Muscle of back (tissue), 3 donors: ENCODE measurements at regions not wholly inside any gene's neighbourhood (a gene's known extent, or its start where the extent isn't known, plus 50 kb on each side); places are given as distances from the start of the nearest gene placed in this dataset.
"Not testable (repeated sequence)": the region's sequence is repeated elsewhere in the genome, so short reads cannot be mapped to it uniquely, and the experiment has no call there.

Experiments used
- DNase-seq, 3 donors: peaks; one replicate each; pipeline versions ENCODE4 v3.0.0 to v3.0.0-alpha.2; 2013

DNA sequence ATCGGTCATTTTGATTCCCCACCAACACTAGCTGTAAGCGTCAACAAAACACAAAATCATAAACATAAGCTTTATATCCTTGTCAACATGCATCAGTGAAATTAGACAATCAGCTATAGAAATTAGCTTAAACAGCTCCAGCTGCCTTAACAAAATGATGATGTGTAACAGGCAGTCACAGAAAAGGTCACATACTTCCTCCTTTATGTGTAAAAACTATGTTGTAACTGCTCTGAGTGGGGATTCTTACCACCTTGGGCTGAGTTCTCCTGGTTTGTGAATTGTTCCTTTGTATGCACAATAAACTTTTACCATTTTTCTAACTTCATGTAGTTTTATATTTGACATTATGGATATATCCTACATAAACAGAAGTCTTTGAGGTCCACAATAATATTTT, 73.9 kb upstream of the MAP9 start:
- DNase-seq, result no peak

GRCh38 chr4:155445306-155445705, 68.5 kb upstream of the MAP9 start:
- DNase-seq, result no peak

DNA sequence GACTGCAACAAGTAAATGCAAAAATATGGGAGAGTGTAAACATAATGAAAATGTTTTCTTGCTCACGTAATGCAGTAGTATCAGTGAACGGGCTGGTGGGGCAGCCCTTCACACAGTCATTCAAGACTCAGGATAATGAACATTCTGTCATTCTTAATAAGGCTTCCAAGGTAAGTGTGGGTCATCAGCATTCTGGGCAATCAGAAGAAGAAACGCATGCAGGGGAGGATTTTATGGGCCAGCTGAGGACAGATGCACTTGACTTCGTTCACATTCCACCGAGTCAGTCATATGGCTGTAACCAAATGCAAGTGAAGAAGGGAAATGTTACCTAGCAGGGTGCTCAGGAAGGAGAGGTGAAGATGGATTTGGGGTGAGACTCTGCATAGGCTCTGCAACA, 68.0 kb upstream of the MAP9 start:
- DNase-seq, result no peak

DNA sequence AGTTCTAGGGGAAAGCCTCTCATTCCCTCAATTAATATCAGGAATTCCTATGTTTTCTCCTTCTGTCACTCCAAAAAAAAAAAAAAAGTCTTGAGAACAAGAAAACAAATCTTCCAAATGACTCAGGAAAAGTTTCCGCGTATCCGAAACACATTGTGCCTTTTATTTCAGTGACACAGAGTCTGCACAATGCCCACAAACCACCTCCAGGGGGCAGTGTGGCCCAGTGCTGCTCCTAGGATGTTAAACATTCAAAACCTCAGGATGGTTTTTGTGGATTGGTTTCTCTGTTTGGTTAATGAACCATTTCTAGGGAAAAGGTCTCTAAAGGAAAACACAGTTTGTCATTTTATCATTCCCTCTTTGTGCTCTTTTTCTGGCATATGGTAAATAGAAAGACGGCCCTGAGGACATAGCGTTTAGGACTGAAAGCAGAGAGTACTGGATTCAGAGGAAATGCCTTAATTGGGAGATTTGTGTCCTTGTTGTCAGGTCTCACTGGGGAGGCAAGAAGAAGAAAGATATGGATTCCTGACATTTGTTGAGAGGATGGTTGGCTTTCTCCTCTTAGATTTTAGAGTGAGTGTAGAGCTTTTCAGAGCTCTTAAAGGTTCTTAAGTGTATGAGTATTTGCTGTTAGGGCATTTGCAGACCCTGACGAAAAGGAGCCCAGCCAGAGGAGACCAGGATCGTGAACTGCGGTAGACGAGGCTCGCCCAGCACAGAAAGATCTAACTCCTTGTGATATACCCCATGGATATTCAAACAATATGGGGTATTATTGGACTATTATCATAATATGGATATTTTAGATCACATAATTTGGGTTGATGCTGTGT, 65.7 kb upstream of the MAP9 start:
- DNase-seq, result peak; percentile 78 to 90 (median 86)

DNA sequence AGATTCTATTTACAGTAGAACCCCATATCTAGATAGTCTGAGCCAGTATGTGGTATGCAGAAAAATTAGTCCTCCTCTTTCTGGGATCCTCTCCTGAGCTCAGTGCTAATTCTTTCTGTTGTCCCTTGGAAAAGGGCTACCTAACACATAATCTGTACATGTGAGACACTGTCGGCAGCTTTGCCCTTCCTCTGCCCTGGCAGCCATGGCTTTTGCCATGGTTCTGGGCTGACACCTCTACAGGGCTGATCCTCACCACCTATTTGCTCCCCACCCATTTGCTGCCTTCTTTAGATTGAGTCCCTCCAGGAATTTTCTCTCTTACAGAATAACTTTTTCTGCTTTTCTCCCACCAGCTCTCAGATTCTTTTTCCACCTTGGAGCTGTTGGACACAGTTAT, 64.7 kb upstream of the MAP9 start:
- DNase-seq, result no peak

GRCh38 chr4:155439760-155440159, 63.0 kb upstream of the MAP9 start:
- not testable (repeated sequence) for DNase-seq

DNA sequence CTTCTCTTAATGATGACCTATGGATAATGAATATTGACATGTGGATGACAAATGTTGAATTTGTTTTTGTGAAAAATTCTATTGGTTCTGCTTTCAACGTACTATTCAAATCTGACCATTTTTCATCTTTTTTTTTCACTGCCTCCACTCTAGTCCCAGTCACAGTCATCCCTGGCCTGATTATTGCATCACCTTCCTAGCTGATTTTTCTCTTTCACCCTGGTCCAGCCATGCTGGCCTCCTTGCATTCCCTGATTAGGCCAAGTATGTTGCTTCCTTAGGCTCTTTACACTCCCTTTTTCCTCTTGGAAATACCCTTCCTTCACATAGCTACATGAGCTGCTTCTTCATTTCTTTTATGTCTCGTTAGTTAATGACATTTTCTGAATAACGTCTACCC, 58.1 kb upstream of the MAP9 start:
- peak in 1 of 3 donors; percentile 20 for DNase-seq

DNA sequence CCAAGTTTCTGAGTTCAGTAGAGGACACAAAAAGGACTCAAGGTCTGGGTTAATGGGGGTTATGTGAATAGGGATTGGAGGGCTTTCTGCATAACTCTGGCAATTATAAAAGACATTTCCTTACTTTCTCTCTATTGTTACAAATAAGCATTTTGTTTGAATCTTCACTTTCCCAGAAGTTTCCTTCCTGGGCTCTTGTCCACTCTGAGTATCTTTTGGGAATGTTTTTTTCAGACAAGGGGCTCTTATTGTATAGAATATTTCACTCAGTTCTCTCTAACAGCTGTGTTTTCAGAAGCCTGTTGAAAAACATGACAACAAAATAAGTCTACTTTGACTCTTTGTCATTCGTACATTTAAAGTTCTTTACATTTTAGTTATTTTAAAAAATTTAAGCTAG, 57.6 kb upstream of the MAP9 start:
- peak; percentile 8 to 56 (median 15) for DNase-seq

DNA sequence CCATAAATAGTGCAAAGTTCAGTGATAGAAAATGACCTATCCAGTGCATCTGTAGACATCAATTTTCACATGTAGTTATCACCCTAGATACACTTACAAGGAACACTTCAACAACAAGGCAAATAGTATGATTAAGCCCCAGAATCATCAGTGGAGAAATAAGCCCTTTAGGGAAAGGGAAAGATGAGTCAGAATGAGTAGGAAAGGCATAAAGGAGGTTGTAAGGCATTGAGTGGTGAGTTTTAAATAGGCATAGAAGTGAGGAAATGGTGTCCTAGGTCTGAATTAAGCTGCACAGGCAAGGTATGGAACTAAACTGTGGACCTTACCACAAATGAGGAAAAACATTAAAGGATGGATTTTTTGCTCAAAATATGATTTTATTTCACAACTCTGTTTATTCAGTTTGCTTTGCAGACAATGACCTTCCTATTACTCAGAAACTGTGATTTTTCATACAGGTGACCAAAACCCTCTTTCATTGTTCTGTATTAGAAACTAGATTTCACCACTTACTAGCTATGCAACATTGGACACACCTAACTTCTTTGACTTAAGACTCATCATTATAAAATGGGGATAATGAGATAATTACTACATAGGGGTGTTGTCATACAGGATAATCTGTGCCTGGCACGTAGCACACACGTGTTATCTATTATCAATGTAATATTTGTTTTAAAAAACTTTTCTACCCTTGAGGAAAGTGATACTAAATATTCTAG, 57.0 kb upstream of the MAP9 start:
- DNase-seq, result peak in 2 of 3 donors; percentile 6 to 7

DNA sequence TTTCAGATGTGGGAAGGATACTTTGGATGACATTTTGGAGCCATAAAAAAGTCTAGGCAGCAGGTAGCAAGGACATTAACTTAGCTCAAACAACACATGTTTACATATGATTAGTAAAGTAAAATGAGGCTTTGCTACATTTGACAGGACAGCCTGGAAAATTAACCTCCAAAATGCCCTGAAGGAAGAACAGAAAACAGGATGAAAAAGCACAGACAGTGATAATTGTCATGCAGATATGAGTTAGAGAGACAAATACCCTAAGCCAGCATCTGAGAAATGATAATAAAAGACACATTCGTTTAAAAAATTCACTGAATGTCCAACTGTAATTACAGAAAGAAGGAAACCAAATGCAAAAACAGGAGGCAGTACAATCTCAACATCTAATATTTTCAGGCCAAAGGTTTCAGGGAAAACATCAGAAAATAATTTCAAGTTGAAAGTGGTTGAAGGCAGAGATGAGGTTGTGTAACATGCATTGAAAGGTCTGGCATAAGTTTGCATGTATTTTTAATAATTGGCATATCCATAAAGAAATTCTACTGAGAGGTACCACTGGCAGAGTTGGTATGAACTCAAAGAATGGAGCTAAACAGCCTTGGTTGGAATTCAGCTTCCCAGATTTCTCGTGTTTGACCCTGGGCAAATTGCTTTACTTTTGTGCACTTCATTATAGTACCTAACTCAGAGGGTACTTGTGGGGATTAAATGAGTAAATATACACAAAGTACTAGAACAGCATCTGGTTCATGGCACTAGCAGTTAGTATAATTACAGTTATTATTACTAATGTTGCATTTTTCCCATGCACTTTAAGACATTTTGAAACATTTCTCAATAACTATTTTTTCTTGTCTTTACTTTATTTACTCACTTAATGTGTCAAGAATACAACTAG, 54.4 kb upstream of the MAP9 start:
- DNase-seq, result no peak

- DNase-seq, result no peak
Measured at GRCh38 chr4:155428128-155428527, 51.4 kb upstream of the MAP9 start.

DNA sequence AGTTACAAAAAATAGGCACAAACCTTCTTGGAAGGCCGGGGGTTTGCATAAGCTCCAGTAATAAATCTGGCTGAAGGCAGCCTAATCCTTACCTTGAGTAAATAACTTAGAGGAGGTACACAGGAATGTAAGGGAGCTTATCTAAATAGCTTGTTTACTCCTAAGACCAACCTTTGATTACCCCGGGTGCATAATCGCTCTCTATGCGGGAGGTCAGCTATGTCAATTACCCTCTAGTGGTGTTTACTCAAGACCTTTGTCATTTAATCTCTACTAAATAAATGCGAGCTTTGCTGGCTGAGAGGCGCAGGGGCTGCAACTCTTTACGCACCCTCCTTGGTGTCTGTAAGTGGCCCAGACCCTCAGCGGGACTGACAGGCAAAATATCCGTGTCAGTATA, 50.2 kb upstream of the MAP9 start:
- no peak for DNase-seq
